ENCODE measurements at regions not wholly inside any gene's neighbourhood (a gene's known extent, or its start where the extent isn't known, plus 50 kb on each side); places are given as distances from the start of the nearest gene placed in this dataset.
A peak's percentile ranks its signal among the peaks of the same experiment; 100 is the strongest.

DNA sequence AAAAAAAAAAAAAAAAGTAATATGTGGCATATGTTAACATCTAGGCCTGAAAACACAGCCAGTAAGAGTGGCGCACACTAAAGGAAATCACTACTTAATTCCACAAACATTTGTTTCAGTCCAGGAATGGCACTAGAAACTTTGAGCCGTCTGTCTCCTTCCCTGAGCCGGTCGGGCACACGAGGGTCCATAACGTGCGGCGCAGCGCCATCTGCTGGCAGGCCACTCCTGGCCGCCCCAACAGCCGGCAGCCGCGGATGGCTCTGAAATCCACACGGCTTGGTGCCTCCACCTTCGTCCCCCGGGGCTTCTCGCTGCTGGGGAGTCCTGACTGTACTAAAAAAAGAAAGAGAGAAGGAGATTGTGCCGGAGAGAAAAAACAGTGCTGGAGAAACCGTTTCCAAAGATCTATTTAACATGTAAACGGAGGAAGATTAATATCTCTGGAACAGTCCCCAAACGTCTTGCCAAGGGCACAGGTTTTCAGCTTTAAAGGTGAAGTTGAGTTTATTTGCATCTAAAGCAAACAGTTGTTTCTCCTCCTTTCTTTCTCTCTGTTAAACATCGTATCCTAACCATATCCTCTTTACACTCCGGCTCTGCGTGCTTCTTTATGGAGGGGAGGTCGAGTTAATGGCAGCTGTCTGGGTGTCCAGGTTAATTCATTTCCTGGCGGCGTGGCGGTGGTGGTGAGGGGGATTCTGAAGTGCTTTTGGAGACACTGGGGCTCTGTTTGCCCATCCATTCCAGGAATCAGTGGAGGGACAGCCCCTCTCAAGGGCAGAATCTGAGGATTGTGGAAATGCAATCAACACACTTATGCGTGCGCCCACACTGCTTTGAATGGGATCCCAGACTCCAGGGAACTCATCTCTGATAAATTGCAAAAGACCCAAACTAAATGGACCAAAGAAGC is 611.3 kb upstream of the SALL1 start:
- Mint-ChIP-seq H3K4me3 (peak overlapping the region; percentile 61), H3K4me1 (ENCODE audit: unreplicated experiment) (peaks cover 38% of the 10 kb centered on the region), H3K27me3 (peaks cover 62% of the 10 kb centered on the region)

DNA sequence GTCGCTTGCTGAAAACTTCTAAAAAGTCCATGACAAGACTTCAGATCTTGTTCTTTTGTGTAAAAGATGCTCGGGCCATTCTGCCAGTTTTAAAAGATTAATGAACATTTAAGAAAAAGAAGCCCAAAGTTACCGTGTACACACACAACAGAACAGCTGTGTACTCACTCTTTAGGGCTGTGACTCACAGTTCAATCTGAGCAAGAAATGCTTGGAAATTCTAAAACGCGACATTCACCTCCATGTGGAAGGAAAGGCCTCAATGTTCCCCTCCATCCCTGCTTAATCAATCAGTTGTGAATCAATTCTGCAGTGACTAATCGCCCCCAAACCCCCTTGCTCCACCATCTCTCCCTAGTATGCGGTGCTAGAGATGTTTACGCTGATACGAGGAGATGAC is 609.9 kb upstream of the SALL1 start:
- Mint-ChIP-seq H3K9me3 (no peaks in the 10 kb centered on the region), H3K27me3 (peaks cover 62% of the 10 kb centered on the region), H3K27ac (no peak overlapping the region), H3K4me3 (no peak overlapping the region), H3K4me1 (ENCODE audit: unreplicated experiment) (peaks cover 38% of the 10 kb centered on the region), H3K36me3 (no peaks in the 10 kb centered on the region)
- no peak for DNase-seq (ENCODE audit: extremely low spot score, unreplicated experiment)
- TF ChIP-seq, protein P1, sequence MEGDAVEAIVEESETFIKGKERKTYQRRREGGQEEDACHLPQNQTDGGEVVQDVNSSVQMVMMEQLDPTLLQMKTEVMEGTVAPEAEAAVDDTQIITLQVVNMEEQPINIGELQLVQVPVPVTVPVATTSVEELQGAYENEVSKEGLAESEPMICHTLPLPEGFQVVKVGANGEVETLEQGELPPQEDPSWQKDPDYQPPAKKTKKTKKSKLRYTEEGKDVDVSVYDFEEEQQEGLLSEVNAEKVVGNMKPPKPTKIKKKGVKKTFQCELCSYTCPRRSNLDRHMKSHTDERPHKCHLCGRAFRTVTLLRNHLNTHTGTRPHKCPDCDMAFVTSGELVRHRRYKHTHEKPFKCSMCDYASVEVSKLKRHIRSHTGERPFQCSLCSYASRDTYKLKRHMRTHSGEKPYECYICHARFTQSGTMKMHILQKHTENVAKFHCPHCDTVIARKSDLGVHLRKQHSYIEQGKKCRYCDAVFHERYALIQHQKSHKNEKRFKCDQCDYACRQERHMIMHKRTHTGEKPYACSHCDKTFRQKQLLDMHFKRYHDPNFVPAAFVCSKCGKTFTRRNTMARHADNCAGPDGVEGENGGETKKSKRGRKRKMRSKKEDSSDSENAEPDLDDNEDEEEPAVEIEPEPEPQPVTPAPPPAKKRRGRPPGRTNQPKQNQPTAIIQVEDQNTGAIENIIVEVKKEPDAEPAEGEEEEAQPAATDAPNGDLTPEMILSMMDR (conservative IDR thresholded peaks at IDR 0.05), result no peak

More for the DNA sequence above, 611.3 kb upstream of the SALL1 start:
- peak; percentile 88 for DNase-seq (ENCODE audit: extremely low spot score, unreplicated experiment)
- TF ChIP-seq, protein P1 (conservative IDR thresholded peaks at IDR 0.05), result peak; percentile 98
- H3K36me3 Mint-ChIP-seq, result no peaks in the 10 kb centered on the region
- H3K9me3 Mint-ChIP-seq, result no peaks in the 10 kb centered on the region
- no peak overlapping the region for H3K27ac Mint-ChIP-seq

DNA sequence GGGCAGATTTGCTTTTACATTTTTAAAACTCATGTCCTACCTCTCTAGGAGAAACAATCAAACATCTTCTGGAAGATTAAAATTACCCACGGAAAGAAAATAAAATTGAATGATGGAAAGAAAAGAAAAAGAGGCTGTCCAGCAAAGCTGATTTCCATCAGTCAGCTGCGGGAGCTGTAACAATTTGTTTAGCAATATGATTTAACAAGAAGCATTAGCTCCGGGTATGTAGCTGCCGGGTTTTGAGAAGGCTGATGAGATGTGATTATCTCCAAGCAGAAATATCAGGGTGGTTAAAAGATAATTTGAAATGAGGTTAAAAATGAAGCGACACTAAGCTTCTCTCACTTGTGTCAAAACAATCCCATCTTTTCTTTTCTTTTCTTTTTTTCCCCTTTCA is 608.9 kb upstream of the SALL1 start:
- Mint-ChIP-seq H3K36me3 (no peaks in the 10 kb centered on the region), H3K4me1 (ENCODE audit: unreplicated experiment) (peaks cover 44% of the 10 kb centered on the region), H3K4me3 (no peak overlapping the region), H3K27me3 (peaks cover 71% of the 10 kb centered on the region), H3K27ac (no peak overlapping the region), H3K9me3 (no peaks in the 10 kb centered on the region)
- DNase-seq (ENCODE audit: extremely low spot score, unreplicated experiment), result no peak
- TF ChIP-seq, protein P1 (conservative IDR thresholded peaks at IDR 0.05), result no peak

DNA sequence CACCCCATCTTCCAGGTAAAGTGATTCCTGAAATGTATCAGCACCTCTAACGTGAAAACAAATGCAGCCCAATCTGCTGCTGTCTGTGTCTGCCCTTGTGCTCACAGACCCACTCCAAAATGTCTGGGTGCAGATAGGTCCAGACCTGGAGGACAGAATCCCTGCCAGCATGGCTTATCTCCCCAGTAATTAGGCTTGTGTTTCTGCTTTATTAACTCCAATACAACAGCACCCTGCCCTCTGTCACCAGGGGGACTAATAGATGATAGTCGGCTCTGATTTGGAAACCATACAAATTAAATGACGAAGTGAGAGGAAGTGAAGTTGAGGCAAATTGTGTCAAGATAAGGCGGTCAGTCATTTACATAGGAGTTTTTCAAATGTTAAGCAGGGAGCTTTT is 608.3 kb upstream of the SALL1 start:
- Mint-ChIP-seq H3K27ac (no peak overlapping the region), H3K4me1 (ENCODE audit: unreplicated experiment) (peaks cover 44% of the 10 kb centered on the region), H3K9me3 (no peaks in the 10 kb centered on the region), H3K4me3 (no peak overlapping the region), H3K27me3 (peaks cover 73% of the 10 kb centered on the region), H3K36me3 (no peaks in the 10 kb centered on the region)
- DNase-seq (ENCODE audit: extremely low spot score, unreplicated experiment), result no peak
- TF ChIP-seq, protein P1 (conservative IDR thresholded peaks at IDR 0.05), result no peak

DNA sequence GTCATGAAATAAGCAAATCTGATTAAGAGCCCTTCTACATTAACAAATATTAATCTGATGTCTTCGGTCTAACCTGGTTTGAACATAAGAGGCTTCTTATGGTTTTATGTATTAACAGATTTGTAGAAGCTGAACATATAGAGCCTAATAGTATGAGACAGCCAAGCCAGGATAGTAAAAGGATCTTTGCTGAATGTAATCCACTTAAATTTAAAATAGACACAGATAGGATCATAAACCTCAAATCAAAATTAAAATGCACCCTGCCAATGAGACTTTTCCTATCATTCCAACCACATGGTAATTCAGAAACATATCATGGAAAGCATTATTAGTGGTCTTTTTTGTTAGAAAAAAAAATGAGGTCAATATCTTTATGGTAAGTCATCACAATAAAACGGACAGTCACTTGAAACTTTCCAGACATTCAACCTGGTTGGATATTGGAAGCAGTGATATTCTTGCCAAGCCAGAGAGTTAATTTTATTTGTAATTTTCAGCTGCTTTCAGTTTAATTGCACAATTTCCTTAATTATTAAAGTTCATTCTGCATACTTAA is 606.9 kb upstream of the SALL1 start:
- no peak overlapping the region for H3K4me3 Mint-ChIP-seq
- H3K27me3 Mint-ChIP-seq, result peaks cover 77% of the 10 kb centered on the region
- H3K4me1 Mint-ChIP-seq (ENCODE audit: unreplicated experiment), result peaks cover 43% of the 10 kb centered on the region
- DNase-seq (ENCODE audit: extremely low spot score, unreplicated experiment), result no peak
- TF ChIP-seq, protein P1 (conservative IDR thresholded peaks at IDR 0.05), result no peak
- H3K36me3 Mint-ChIP-seq, result no peaks in the 10 kb centered on the region
- no peak overlapping the region for H3K27ac Mint-ChIP-seq
- no peaks in the 10 kb centered on the region for H3K9me3 Mint-ChIP-seq
